ENCODE measurements at regions not wholly inside any gene's neighbourhood (a gene's known extent, or its start where the extent isn't known, plus 50 kb on each side); places are given as distances from the start of the nearest gene placed in this dataset.

DNA sequence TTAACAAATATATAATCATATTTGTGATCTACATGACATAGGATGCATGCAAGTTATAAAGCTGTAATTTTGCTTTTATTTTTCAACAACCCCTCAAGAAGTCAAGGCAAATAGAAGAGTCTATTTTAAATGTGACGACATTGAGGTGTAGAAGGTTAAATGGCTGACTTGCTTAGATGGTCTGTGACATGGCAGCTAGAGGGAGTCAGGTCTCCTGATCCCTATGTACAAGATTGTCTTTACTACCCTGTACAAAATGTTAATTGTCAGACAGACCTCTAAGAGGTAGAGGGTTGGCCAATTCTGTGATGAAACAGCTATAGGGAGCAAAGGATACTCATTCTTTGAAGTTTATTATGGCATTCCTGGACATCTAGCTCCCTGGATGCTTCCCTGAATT is 380.9 kb upstream of the MEF2C start:
- TF ChIP-seq, protein P1, sequence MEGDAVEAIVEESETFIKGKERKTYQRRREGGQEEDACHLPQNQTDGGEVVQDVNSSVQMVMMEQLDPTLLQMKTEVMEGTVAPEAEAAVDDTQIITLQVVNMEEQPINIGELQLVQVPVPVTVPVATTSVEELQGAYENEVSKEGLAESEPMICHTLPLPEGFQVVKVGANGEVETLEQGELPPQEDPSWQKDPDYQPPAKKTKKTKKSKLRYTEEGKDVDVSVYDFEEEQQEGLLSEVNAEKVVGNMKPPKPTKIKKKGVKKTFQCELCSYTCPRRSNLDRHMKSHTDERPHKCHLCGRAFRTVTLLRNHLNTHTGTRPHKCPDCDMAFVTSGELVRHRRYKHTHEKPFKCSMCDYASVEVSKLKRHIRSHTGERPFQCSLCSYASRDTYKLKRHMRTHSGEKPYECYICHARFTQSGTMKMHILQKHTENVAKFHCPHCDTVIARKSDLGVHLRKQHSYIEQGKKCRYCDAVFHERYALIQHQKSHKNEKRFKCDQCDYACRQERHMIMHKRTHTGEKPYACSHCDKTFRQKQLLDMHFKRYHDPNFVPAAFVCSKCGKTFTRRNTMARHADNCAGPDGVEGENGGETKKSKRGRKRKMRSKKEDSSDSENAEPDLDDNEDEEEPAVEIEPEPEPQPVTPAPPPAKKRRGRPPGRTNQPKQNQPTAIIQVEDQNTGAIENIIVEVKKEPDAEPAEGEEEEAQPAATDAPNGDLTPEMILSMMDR (IDR thresholded peaks at IDR 0.05; ENCODE audit: low read depth, low read length): no peak
- H3K4me3 ChIP-seq (ENCODE audit: low read depth, low read length): no peak overlapping the region

DNA sequence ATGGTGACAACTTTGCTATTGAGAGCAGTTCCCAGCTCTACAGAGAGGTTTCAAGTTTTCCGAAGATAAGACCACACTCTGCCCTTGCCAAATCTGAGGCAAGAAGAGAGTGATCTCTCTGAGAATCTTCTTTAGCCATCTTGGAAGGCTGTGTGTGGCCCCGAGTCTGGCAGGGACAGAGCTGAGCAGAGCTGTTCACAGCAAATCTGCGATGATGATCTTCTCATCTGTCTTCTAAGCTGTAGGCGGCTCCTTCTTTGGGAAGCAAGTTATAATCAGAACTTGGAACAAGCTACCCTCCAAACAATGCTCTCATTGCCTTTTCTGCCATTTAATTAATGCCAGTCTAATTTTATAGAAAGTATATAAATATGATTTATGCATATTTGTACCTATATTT is 379.0 kb upstream of the MEF2C start:
- TF ChIP-seq, protein P1 (IDR thresholded peaks at IDR 0.05; ENCODE audit: low read depth, low read length): no peak

DNA sequence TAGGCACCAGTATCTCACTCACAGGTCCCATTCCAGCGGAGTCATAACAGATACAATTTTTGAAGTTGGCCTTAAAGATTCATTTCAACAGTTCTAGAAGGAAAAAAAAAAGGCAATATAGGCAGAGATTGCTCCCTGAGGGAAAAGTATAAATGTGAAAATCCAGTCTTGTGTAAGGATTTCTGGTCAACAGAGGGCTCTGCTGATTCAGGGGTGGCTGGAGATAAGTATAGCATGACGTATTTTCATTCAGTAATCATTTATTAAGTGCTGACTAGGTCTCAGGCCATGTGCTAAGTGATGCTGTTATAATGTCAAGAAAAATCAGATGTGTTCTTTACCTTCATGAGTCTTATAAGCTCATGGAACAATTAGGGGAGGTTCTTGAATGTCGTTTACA is 377.3 kb upstream of the MEF2C start:
- no peak overlapping the region for H3K4me3 ChIP-seq (ENCODE audit: low read depth, low read length)
- TF ChIP-seq, protein P1 (IDR thresholded peaks at IDR 0.05; ENCODE audit: low read depth, low read length): no peak

More for the DNA sequence above, 379.0 kb upstream of the MEF2C start:
- no peak overlapping the region for H3K4me3 ChIP-seq (ENCODE audit: low read depth, low read length)

DNA sequence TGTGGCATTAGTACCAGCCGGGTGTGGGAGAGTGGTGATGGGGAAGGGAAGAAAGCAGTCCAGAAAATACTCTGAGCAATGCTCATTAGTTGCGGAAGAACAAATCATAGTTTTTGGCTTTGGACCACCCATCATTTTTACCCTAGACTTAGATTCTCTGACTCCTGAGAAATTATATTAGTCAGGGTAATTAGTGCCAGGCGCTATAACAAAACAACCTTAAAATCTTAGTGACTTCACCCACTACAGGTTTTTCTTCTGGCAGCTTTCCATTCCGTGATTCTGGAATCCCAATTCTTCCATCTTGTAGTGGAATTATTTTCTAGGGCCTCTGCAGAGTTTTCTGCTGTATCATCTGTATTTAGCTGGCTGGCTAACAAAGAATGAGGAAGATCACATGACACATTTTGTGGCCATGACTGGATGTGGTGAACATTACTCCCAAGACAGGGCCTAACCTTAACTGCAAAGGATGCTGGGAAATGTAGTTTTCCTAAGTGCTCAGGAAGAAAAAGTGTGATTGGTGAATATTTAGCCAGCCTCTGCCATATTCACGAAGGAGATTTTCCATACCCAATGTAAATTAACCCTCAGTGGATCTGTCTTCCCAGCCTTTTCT is 373.0 kb upstream of the MEF2C start:
- TF ChIP-seq, protein P1 (IDR thresholded peaks at IDR 0.05; ENCODE audit: low read depth, low read length): no peak
- no peak overlapping the region for H3K4me3 ChIP-seq (ENCODE audit: low read depth, low read length)

DNA sequence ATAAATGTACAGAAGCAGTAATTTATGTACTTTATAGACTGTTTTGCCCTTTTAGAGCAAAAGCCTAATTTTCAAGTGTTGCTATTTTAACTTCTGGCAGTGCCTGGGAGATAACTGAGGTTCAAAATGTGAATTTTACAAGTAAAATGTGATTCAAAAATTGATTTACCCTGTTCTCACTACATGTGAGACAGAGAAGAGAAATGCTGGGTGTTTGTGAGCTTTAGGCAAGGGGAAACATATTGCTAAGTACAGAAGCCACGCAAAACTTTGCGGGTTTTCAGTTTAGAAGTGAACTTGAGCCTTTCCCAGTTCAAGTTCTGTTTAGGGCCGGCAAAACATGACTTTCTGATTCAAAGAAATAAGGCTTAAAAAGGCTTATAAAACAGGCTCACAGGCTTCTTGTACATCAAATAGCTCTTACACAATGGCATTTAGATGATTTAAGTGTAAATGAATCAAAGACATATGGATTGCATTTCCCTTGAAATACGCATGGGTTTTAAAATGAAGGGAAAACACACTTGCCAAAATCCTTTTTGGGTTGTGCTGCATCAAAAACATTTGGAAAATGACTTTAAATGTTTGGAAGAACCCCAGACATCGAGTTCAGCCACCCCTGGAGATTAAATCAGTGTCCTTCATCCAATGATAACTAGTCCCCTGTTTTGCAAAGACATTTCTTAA is 370.8 kb upstream of the MEF2C start:
- no peak overlapping the region for H3K4me3 ChIP-seq (ENCODE audit: low read depth, low read length)
- TF ChIP-seq, protein P1 (IDR thresholded peaks at IDR 0.05; ENCODE audit: low read depth, low read length): no peak

DNA sequence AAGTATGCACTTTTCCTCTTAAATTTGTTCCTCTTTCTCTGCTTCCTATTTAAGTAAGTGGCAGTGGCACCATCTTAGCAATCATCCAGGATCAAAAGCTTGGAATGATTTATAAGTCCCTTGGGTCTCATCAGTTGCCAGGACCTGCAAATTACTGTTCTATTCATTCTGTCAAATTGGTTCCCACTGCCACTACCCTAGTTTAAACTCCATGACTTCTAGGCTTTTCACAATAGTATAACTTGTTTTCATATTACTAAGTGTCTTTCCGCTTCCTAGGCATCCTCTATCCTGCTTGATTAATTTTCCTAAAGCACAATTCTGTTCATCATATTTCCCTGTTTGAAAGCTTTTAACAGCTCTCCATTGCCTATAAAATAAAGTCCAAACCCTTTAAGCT is 363.9 kb upstream of the MEF2C start:
- no peak overlapping the region for H3K4me3 ChIP-seq (ENCODE audit: low read depth, low read length)
- TF ChIP-seq, protein P1 (IDR thresholded peaks at IDR 0.05; ENCODE audit: low read depth, low read length): no peak

DNA sequence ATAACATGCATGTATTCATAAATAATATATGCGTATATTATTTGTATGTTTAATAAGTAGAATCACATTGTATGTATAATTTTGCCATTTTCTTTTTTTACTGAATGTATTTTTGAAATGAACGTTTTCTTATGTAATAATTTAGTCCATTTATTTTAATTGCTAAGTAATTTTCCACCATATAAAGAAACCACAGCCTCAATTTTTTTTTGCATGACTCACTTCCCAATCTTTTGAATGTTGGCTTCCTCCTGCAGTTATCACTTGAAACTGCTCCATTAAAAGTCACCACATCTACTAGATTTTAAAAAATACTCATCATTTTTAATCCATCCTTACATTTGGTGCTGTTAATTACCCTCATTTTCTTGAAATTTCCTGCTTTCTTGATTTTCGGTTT is 363.3 kb upstream of the MEF2C start:
- H3K4me3 ChIP-seq (ENCODE audit: low read depth, low read length): no peak overlapping the region
- TF ChIP-seq, protein P1 (IDR thresholded peaks at IDR 0.05; ENCODE audit: low read depth, low read length): no peak

All from WI38 (cell line).